Activated naive CD4-positive, alpha-beta T cell treated with anti-CD3 and anti-CD28 coated beads, Interleukin-2, amount 50 U/mL, for 72 hours (primary cell): ENCODE measurements at regions not wholly inside any gene's neighbourhood (a gene's known extent, or its start where the extent isn't known, plus 50 kb on each side); places are given as distances from the start of the nearest gene placed in this dataset.
"Not testable (repeated sequence)": the region's sequence is repeated elsewhere in the genome, so short reads cannot be mapped to it uniquely, and the experiment has no call there.

Experiments
- ATAC-seq, 2 donors: fragments of 150-1000 bp; cut with Tn5 transposase; 2 replicates each; pipeline ENCODE4 v1.10.0; 2021; ENCODE audit warnings: mild to moderate bottlenecking in 2 of 2, moderate library complexity in 2 of 2
- DNase-seq, 2 donors: peaks; one replicate each; pipeline ENCODE4 v3.0.0; 2021 to 2022; ENCODE audit warnings: low spot score in 2 of 2
- H3K27ac Mint-ChIP-seq, 2 donors: one replicate each; pipeline ENCODE4 v1.8.0; 2022; ENCODE audit warnings: mild to moderate bottlenecking in 2 of 2, mixed read lengths in 2 of 2
- H3K36me3 Mint-ChIP-seq, 2 donors: one replicate each; pipeline ENCODE4 v1.8.0; 2022; ENCODE audit warnings: mixed read lengths in 2 of 2
- H3K9me3 Mint-ChIP-seq, 2 donors: one replicate each; pipeline ENCODE4 v1.8.0; 2022; ENCODE audit warnings: mixed read lengths in 2 of 2

DNA sequence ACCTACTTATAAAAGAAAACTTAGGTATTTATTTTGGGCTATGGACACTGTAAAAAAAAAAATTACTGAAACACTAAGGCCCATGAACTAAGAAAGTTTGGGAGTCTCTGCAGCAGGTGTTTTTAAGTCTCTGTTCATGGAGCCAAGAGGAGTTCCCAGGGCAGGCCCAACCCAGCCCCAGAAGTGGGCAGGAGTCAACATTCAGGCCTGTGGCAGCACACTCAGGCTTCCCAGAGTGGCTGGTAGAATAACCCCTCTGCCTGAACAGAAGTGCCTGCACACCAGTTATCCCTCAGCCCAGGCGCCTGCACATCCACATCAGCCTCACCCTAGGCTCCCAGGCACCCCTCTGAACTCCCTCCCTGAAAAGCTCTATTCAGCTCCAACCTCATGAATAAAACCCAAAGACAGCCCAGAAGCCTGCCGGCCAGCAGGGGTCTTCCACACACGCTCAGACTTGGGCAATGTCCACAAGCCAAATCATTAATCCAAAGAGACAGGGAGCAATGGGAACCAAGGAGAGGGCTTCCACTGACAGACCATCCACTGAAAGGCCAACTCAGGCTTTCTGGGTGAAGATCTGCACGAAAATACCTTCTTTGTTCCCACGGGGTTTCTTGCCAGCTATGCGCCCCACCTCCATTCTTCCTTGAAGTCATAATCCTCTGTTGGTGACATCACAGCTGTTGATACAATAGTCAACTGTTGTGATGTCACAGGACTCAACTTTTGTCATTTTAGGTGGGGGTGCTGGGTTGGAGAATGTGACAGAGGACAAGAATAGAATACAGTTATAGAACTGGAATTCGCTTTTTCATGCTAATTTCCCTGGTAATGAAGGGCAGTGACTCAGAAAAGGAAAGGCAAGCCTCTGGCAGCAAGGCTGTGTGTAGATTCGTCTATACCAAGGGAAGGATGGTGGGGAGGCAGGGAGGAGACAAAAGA is 83.7 kb downstream of the RPL27A start:
- Mint-ChIP-seq H3K27ac (no peak overlapping the region), H3K9me3 (no peaks in the 10 kb centered on the region)
- no peak for DNase-seq

DNA sequence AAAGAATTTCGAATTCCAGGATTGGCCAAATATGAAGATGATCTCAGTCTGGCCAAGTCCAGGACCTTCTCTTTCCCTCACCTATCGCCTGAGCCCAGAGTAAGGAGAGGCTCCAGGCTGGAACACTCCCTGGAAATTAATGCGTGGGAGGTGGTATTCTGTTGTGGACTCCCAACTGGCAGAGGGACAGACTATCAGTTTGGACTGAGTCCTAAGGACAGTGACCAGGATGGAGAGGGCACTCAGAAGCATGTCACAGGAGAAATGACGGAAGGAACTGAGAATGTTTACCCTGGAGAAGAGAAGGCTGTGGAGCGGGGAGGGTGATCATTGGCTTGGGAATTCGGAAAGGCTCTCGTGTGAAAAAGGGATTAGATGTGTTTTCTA is 84.4 kb downstream of the RPL27A start:
- DNase-seq (no peak), ATAC-seq (no peak)
- no peaks in the 10 kb centered on the region for H3K36me3 Mint-ChIP-seq
- no peaks in the 10 kb centered on the region for H3K9me3 Mint-ChIP-seq
- no peak overlapping the region for H3K27ac Mint-ChIP-seq

More for the DNA sequence above, 83.7 kb downstream of the RPL27A start:
- ATAC-seq: no peak
- H3K36me3 Mint-ChIP-seq: no peaks in the 10 kb centered on the region

DNA sequence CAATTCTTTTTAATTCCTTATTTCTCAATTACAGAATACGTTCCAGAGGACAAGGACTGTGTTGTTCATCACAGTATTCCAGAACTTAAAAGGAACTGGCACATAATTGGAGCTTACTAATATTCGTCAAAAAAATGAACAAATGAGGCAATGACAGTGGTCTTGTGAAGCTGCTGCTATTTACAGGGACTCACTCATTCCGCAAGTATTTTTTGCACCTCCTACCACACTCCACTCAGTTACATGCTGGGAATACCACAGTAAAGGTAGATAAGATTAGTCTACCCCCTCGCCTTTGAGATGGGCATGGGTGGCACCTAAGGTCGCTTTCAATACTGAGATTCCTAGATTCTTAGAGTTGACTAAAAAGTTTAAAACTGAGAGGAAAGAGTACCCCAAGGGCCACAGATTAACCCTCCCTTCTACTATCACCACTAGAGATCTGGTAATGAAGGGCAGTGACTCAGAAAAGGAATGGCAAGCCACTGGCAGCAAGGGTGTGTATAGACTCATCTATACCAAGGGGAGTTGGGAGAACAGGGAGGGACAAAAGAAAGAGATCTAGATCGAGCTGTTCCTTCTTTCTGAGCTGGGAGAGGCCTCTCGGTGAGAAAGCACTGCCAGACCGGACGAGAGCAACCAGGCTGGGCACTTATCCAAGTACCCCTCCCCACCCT is 85.0 kb downstream of the RPL27A start:
- Mint-ChIP-seq H3K9me3 (no peaks in the 10 kb centered on the region), H3K36me3 (no peaks in the 10 kb centered on the region), H3K27ac (no peak overlapping the region)
- DNase-seq (no peak), ATAC-seq (no peak)

DNA sequence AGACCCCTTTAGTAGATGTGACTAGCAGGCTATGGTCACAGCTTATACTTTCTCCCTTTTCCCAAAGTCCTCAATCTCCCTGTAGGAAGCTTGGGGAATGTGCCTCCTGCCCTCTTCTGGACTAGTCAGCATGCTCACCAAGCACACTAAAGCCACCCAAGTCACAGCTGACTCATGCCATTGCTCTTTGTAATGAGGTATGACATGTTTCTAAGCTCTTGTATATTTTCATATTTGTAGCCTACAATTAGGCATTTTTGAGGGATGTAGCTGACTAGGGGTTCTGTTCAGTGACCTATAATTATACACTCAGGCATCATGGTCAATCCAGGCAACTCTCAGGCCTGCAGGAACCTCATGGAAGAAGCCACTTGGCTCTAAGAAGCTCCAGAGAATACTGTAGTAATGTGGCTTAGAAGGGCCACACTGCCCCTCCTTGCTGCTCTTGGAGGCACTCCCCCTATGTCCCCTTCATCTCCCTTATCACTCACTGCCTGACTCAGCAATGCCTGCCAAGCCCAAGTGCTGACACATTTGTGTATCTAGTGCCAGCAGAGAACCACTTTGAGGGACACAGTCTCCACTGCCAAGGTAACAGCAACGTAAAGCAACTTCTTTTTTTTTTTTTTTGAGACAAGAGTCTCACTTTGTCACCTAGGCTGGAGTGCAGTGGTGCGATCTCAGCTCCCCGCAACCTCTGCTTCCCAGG is 86.2 kb downstream of the RPL27A start:
- Mint-ChIP-seq H3K36me3 (no peaks in the 10 kb centered on the region), H3K9me3 (no peaks in the 10 kb centered on the region), H3K27ac (peak overlapping the region in 1 of 2 donors; percentile 2)
- no peak for DNase-seq
- peak in 1 of 2 donors; percentile 41 for ATAC-seq

DNA sequence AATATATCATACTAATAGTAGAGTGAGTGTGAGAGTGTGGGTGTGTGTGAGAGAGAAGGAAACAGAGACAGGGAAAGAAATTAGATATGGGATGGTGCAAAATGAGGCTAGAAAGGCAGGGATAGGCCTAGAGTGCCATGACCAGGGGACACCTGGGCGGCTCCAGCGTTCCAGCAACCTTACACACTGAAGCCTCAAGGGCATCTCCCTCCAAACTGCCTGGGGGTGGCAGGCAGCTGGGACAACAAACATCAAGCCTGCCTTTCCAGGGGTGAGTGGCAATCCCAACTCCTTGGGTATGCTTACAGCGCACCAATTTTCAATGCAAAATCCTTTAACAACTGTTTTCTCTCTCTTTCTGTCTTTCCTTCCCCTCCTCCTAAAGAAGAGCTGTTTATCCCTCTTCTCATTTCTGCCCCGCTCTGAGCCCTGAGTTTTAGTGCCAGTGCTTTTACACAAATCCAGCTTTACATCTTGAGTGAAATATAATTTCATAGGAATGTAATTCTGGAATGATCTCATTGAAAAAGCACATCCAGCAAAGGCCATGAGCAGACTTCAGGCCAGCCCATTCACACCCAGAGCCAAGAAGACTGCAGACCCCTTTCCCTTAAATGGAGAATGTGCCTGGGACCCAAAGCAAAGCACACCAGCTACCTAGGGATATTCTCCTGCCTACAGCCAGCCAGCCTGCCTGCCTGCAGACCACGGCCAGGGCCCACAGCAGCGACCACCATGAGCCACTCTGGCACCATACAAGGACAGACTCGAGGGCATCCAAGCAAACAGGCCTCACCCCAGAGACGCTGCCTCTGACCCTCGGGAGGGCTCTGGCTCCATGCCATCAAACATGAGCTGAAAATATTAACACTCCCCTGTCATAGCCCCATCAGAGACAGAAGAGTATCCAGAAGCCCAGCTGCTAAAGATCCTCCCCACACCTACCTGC is 90.3 kb downstream of the RPL27A start:
- Mint-ChIP-seq H3K36me3 (no peaks in the 10 kb centered on the region), H3K27ac (peak overlapping the region in 1 of 2 donors; percentile 3), H3K9me3 (no peaks in the 10 kb centered on the region)
- ATAC-seq (peak in 1 of 2 donors; percentile 24), DNase-seq (no peak)

DNA sequence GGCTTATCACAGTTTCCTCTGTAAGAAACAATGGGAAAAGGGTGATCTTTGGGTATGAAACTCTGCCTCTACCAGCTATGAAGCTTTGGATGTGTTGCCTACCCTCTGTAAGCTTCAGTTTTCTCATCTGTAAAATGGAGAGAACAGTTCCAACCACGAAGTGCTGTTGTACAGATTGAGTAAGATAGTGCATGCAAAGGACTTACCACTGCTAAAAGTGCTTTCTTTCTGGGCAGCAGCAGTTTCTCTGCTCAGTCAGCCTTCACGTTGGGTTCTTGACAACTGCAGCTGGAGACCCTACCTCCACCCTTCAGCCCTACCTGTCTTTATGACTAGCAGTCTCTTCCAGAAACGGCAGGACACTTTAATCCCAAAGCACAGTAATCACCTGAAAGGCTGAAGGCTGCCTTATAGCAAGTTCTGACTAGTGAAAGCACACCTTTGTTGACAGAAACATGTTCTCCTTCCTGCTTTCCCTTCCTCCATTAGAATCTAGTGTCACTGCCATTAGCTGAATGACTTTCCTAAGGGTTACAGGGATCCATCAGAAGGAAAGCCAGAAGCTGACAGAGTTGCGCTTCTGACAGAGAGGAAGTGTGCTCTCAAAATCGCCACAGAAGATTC is 91.4 kb downstream of the RPL27A start:
- DNase-seq (no peak), ATAC-seq (peak; percentile 41 to 65)
- H3K9me3 Mint-ChIP-seq: no peaks in the 10 kb centered on the region
- no peaks in the 10 kb centered on the region for H3K36me3 Mint-ChIP-seq
- H3K27ac Mint-ChIP-seq: no peak overlapping the region

DNA sequence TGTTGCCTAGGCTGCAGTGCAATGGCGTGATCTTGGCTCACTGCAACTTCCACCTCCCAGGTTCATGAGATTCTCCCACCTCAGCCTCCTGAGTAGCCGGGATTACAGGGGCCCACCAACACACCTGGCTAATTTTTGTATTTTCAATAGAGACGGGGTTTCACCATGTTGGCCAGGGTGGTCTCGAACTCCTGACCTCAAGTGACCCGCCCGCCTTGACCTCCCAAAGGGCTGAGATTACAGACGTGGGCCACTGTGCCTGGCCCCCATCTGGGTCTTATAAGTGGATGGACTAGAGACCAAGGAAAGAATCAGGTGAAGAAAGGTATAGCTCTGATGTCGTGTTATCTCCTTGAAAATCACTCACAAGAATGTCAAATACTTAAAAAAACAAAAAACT is 92.3 kb downstream of the RPL27A start:
- not testable (repeated sequence) for H3K9me3 Mint-ChIP-seq, ATAC-seq, H3K36me3 Mint-ChIP-seq, H3K27ac Mint-ChIP-seq, DNase-seq

DNA sequence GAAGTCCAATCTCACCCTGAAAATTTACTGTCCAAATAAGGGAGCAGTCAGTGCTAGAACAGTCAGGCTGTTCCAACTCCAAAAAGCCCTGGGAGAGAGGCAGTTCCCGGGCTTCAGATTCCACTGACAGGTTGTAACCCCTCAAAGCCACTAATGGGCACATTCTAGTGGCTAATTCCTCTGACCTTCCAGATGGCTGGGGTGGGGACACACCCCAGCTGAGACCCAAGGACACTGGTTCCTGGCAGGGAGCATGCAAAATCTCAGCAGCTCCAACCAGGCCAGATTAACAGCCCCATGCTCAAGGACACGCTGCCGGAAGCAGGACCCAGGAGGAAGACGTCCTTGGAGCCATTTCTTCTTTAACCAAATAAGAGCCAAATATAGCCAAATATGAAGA is 92.7 kb downstream of the RPL27A start:
- Mint-ChIP-seq H3K9me3 (no peaks in the 10 kb centered on the region), H3K27ac (no peak overlapping the region), H3K36me3 (no peaks in the 10 kb centered on the region)
- ATAC-seq (no peak), DNase-seq (no peak)

DNA sequence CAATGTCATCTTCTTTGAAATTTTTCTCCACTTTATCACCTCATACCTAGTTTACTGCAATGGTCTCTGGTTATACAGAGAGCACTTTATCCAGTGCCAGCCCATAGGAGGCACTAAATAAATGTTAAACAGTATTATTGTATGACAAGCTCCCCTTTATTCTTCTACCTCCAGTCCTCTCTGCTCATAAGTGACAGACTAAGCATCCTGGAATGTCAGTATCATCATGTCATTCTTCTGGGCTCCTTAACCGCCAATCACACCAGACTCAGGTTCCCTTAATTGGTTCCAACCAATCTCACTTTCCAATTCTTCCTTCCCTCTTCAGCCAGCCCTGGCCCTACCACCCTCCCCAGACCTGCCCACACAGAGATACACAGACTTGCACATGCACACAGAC is 93.1 kb downstream of the RPL27A start:
- Mint-ChIP-seq H3K27ac (no peak overlapping the region), H3K36me3 (no peaks in the 10 kb centered on the region), H3K9me3 (no peaks in the 10 kb centered on the region)
- DNase-seq (no peak), ATAC-seq (no peak)

DNA sequence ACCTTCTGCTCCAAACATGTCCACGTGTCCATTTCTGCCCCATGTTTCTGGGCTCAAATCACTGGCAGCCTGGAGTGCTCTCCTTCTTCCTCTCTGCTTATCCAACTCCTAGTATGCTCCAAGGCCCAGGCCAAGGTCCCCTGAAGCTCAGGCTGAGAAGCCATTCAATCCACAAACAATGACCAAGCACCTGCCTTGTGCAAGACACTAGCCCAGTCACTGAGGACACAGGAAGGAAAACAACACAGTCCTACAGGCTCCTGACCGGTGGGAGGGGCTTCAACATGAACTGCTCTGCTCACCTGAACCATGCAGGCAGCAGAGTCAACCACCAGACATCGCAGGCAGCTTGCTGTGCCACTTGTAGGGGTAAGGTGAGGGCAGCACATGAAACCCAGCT is 93.6 kb downstream of the RPL27A start:
- ATAC-seq: no peak
- no peaks in the 10 kb centered on the region for H3K36me3 Mint-ChIP-seq
- H3K9me3 Mint-ChIP-seq: no peaks in the 10 kb centered on the region
- H3K27ac Mint-ChIP-seq: no peak overlapping the region
- DNase-seq: no peak

DNA sequence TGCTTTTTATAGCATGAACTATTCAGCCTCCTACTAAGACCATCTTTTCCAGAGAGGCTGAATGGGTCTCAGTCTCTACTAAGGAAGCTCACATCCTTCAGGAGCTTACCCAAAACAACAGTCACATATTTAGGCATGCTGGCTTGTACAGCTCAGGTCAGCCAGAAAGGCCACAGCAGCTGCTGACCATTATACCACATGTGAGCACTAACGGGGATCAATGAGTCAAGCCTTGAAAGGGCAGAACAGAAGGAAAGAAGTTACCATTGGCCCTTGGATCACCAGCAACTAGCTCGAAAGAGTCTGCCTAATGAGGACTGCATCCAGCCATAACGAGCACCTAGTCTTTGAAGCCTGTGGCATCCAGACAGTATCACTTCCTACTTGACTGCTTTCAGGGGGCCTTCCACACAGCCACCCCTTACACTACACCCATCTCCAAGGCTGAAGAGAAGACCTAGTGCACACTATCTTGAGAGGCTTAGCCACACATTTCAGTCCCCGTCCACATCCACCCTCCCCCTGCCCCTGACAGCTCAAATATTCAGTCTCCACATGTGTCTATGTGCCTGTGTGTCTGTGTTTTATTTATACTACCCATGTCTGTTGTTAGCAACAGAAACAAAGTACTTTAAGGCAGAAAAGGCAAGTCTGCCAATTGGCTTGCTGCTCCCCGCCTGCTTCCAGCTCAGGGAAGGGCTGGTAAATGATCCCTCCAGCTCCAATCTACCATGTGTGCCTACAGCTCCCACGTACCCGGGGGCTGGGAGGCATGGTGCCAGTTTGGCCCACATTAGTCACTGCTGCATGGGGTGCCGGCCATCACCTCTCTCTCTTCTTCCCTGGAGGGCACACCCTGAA is 95.5 kb downstream of the RPL27A start:
- Mint-ChIP-seq H3K36me3 (no peaks in the 10 kb centered on the region), H3K27ac (no peak overlapping the region)
- no peak for ATAC-seq

DNA sequence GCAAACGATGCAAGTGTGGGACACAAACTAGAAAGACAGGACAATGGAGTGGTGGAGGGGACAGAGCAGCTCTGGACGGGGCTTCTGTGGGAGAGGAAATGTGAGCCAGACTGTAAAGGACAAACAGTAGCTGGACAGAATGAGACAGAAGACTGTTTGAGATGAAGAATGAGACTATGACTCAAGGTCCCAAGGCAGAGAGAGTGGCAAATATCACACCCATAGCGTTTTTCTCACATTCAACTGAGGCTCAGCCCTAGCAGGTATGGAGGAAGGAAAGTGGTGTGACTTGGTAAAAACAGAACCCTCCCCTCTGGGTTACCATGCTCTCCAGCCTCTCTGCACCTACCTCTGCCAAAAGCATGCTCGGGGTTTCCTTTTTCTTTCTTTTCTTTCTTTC is 96.5 kb downstream of the RPL27A start:
- DNase-seq (no peak), ATAC-seq (peak; percentile 22 to 66)
- Mint-ChIP-seq H3K9me3 (no peaks in the 10 kb centered on the region), H3K36me3 (no peaks in the 10 kb centered on the region), H3K27ac (no peak overlapping the region)

More for the DNA sequence above, 95.5 kb downstream of the RPL27A start:
- DNase-seq: no peak
- no peaks in the 10 kb centered on the region for H3K9me3 Mint-ChIP-seq

DNA sequence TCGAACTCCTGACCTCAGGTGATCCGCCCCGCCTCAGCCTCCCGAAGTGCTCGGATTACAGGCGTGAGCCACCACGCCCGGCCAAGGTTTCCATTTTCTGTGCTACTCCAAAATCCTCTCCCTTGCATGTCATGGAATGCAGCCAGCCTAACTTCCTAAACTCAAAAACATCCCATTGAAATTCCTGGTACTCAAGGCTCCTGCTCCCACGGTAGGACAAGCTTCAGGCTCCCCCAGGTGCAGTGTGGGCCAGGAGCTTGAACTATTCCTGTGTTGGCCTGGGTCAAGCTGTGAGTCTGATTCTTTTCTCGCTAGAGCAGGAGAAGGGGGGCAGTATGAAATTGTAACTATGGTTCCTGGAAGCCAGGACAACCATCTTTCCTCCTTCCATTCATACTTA is 97.1 kb downstream of the RPL27A start:
- DNase-seq (no peak), ATAC-seq (no peak)
- Mint-ChIP-seq H3K36me3 (no peaks in the 10 kb centered on the region), H3K27ac (no peak overlapping the region), H3K9me3 (no peaks in the 10 kb centered on the region)

DNA sequence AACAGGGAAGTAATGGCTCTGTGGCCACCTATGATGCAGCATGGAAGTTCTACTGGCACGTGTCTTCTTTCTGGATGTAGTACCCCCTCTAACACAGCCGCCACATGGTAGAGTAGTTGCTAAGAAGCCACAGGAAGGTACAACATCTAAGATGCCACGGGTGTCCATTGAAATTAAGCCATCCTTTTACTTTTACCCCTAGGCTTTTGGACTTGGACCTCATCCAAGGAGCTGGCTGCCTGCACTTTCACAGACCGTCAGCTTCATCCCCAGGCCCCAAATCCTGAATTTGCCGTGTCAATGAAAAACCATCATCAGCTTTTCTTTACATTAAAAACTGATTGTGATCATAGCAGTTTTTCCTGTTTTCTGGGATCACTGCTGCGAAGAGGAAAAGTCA is 102.4 kb downstream of the RPL27A start:
- H3K36me3 Mint-ChIP-seq: no peaks in the 10 kb centered on the region
- DNase-seq: no peak
- no peak overlapping the region for H3K27ac Mint-ChIP-seq
- ATAC-seq: no peak
- no peaks in the 10 kb centered on the region for H3K9me3 Mint-ChIP-seq

DNA sequence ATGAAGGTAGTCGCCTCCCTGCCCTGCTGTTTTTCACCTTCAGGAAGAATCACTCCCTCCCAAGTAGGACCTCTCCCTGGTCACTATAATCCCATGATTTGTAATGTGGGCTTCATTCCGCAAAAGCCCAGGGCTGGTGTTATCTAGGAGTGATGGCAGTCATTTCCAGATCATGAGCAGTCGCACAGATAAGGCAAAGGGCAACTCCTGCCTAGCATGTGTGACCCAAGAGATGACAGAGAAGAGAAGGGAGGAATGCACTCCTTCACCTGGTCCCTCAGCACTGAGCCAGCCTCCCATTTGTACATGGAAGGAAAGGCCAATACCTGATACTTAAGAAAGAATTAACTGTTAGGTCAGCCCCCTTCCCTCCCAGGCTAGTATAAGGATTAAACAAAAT is 102.9 kb downstream of the RPL27A start:
- H3K27ac Mint-ChIP-seq: no peak overlapping the region
- no peaks in the 10 kb centered on the region for H3K36me3 Mint-ChIP-seq
- DNase-seq (no peak), ATAC-seq (no peak)
- H3K9me3 Mint-ChIP-seq: no peaks in the 10 kb centered on the region
